WTC11 (cell line): ENCODE measurements at regions not wholly inside any gene's neighbourhood (a gene's known extent, or its start where the extent isn't known, plus 50 kb on each side); places are given as distances from the start of the nearest gene placed in this dataset.

Source experiments
- ATAC-seq: fragments of 200-7000 bp; cut with Tn5 transposase; 2 replicates; pipeline ENCODE4 v1.10.0; 2021; ENCODE audit warnings: mild to moderate bottlenecking, moderate library complexity
- CTCF ChIA-PET: fragments of 300-600 bp; sonication (Branson Sonifier 250); formaldehyde crosslinking; loops from one replicate; lab custom pipeline; 2021; ENCODE audit warnings: antibody characterized with exemption; lab: Charles Lee
- POLR2A ChIA-PET: fragments of 350-600 bp; sonication (Branson Sonifier 250); formaldehyde crosslinking; loops from one replicate; lab custom pipeline; 2021; ENCODE audit warnings: antibody characterized with exemption; lab: Charles Lee
- DNase-seq: peaks from one replicate; pipeline ENCODE4 v3.0.0; 2021; ENCODE audit warnings: low spot score
- H3K27ac Mint-ChIP-seq: 2 replicates; pipeline ENCODE4 v1.8.0; 2021; ENCODE audit warnings: mixed read lengths
- H3K27me3 Mint-ChIP-seq: 2 replicates; pipeline ENCODE4 v1.8.0; 2021; ENCODE audit warnings: low read depth, mild to moderate bottlenecking, moderate library complexity, mixed read lengths
- H3K36me3 Mint-ChIP-seq: 2 replicates; pipeline ENCODE4 v1.8.0; 2021; ENCODE audit warnings: mixed read lengths
- H3K4me1 Mint-ChIP-seq: 2 replicates; pipeline ENCODE4 v1.8.0; 2022; ENCODE audit warnings: mixed read lengths
- H3K4me3 Mint-ChIP-seq: 2 replicates; pipeline ENCODE4 v1.8.0; 2021; ENCODE audit warnings: mild to moderate bottlenecking, moderate library complexity, mixed read lengths
- H3K9me3 Mint-ChIP-seq: 2 replicates; pipeline ENCODE4 v1.8.0; 2021; ENCODE audit warnings: mixed read lengths
- AR ChIP-seq: fragments of 250-450 bp; sonication (Bioruptor Pico); IDR thresholded peaks from 2 replicates; pipeline ENCODE4 v1.9.0; 2021; ENCODE audit warnings: mild to moderate bottlenecking
- ATF2 ChIP-seq: sonication (generic); formaldehyde crosslinking; IDR thresholded peaks from 2 replicates; pipeline ENCODE4 v1.8.1; 2022; ENCODE audit warnings: low read depth, missing genetic modification reagents, borderline replicate concordance
- CREM ChIP-seq: sonication (generic); formaldehyde crosslinking; IDR thresholded peaks from 2 replicates; pipeline ENCODE4 v1.8.1; 2022; ENCODE audit warnings: mild to moderate bottlenecking, missing genetic modification reagents, moderate library complexity
- E2F1 ChIP-seq: sonication (generic); formaldehyde crosslinking; IDR thresholded peaks from 2 replicates; pipeline ENCODE4 v1.8.0; 2022; ENCODE audit warnings: mild to moderate bottlenecking, missing genetic modification reagents
- ERG ChIP-seq: fragments of 250-450 bp; sonication (Bioruptor Pico); IDR thresholded peaks from 2 replicates; pipeline ENCODE4 v1.8.0; 2021; ENCODE audit warnings: mild to moderate bottlenecking
- ESRRA ChIP-seq: sonication (generic); formaldehyde crosslinking; IDR thresholded peaks from 2 replicates; pipeline ENCODE4 v1.8.1; 2022; ENCODE audit warnings: mild to moderate bottlenecking, missing genetic modification reagents, borderline replicate concordance
- FOXP1 ChIP-seq: sonication (generic); formaldehyde crosslinking; IDR thresholded peaks from 2 replicates; pipeline ENCODE4 v1.8.0; 2022; ENCODE audit warnings: missing genetic modification reagents, mild to moderate bottlenecking, moderate library complexity, borderline replicate concordance
- STAT6 ChIP-seq: sonication (generic); formaldehyde crosslinking; conservative IDR thresholded peaks from 2 replicates; pipeline ENCODE4 v1.8.1; 2023; ENCODE audit warnings: mild to moderate bottlenecking, low read depth, missing genetic modification reagents, moderate library complexity
- USF2 ChIP-seq: sonication (generic); formaldehyde crosslinking; IDR thresholded peaks from 2 replicates; pipeline ENCODE4 v1.8.1; 2023; ENCODE audit warnings: mild to moderate bottlenecking, missing genetic modification reagents, moderate library complexity
- ZMAT4 ChIP-seq: fragments of 250-450 bp; sonication (Bioruptor Pico); IDR thresholded peaks from 2 replicates; pipeline ENCODE4 v1.9.0; 2021; ENCODE audit warnings: mild to moderate bottlenecking
- ZNF263 ChIP-seq: sonication (generic); formaldehyde crosslinking; IDR thresholded peaks from 2 replicates; pipeline ENCODE4 v1.8.1; 2022; ENCODE audit warnings: low read depth, mild to moderate bottlenecking, moderate library complexity, missing genetic modification reagents
- ZNF532 ChIP-seq: fragments of 250-450 bp; sonication (Bioruptor Pico); IDR thresholded peaks from 2 replicates; pipeline ENCODE4 v1.9.0; 2021; ENCODE audit warnings: mild to moderate bottlenecking, borderline replicate concordance
- ZSCAN18 ChIP-seq: fragments of 250-450 bp; sonication (Bioruptor Pico); IDR thresholded peaks from 2 replicates; pipeline ENCODE4 v2.1.2; 2022; ENCODE audit warnings: mild to moderate bottlenecking, moderate library complexity

- peaks cover 36% of the 10 kb centered on the region for H3K36me3 Mint-ChIP-seq
- H3K4me3 Mint-ChIP-seq = no peak overlapping the region
- no peak for TF ChIP-seq ESRRA
- TF ChIP-seq ATF2 (CRISPR knock-in tag) = no peak
- TF ChIP-seq USF2 (CRISPR knock-in tag) = no peak
- TF ChIP-seq ZNF263 (CRISPR knock-in tag) = no peak
- no peak for TF ChIP-seq ZMAT4 (CRISPR knock-in tag)
- no peak for TF ChIP-seq ZNF532 (CRISPR knock-in tag)
- no peak for TF ChIP-seq CREM (CRISPR knock-in tag)
- no peak for TF ChIP-seq STAT6 (CRISPR knock-in tag)
- TF ChIP-seq ERG (CRISPR knock-in tag) = no peak
- TF ChIP-seq E2F1 = no peak
- no peak overlapping the region for H3K27ac Mint-ChIP-seq
- POLR2A ChIA-PET = no interaction called here
- no peak for DNase-seq
- H3K27me3 Mint-ChIP-seq = peaks cover 6% of the 10 kb centered on the region; the same call in 1 of the 2 replicates
- no peak for ATAC-seq
- CTCF ChIA-PET = no interaction called here
- H3K9me3 Mint-ChIP-seq = peaks cover 46% of the 10 kb centered on the region
- peaks cover 13% of the 10 kb centered on the region for H3K4me1 Mint-ChIP-seq
Measured at GRCh38 chr5:84667576-84667975, 282.9 kb upstream of the EDIL3 start.

GRCh38 chr5:84650429-84650828, 265.7 kb upstream of the EDIL3 start:
- H3K4me1 Mint-ChIP-seq = peaks cover 35% of the 10 kb centered on the region
- no peaks in the 10 kb centered on the region for H3K27me3 Mint-ChIP-seq
- ATAC-seq (no peak), DNase-seq (no peak)
- ChIA-PET POLR2A (no interaction called here), CTCF (no interaction called here)
- 0 out of 2 replicates have a peak, but pooled peaks cover 6% of the 10 kb centered on the region for H3K9me3 Mint-ChIP-seq
- peak overlapping the region; percentile 2; the same call in 1 of the 2 replicates for H3K27ac Mint-ChIP-seq
- no peak overlapping the region for H3K4me3 Mint-ChIP-seq
- H3K36me3 Mint-ChIP-seq = no peaks in the 10 kb centered on the region
- TF ChIP-seq ATF2 (CRISPR knock-in tag) (no peak), ZSCAN18 (CRISPR knock-in tag) (no peak), AR (CRISPR knock-in tag) (no peak), FOXP1 (CRISPR knock-in tag) (no peak)
